Globus pallidus (tissue), 1 donor: ENCODE measurements at regions not wholly inside any gene's neighbourhood (a gene's known extent, or its start where the extent isn't known, plus 50 kb on each side); places are given as distances from the start of the nearest gene placed in this dataset.
"Not testable (repeated sequence)": the region's sequence is repeated elsewhere in the genome, so short reads cannot be mapped to it uniquely, and the experiment has no call there.

Source experiments
- DNase-seq: peaks from one replicate; pipeline ENCODE4 v3.0.0-alpha.2; 2015; ENCODE audit warnings: low spot score

DNA sequence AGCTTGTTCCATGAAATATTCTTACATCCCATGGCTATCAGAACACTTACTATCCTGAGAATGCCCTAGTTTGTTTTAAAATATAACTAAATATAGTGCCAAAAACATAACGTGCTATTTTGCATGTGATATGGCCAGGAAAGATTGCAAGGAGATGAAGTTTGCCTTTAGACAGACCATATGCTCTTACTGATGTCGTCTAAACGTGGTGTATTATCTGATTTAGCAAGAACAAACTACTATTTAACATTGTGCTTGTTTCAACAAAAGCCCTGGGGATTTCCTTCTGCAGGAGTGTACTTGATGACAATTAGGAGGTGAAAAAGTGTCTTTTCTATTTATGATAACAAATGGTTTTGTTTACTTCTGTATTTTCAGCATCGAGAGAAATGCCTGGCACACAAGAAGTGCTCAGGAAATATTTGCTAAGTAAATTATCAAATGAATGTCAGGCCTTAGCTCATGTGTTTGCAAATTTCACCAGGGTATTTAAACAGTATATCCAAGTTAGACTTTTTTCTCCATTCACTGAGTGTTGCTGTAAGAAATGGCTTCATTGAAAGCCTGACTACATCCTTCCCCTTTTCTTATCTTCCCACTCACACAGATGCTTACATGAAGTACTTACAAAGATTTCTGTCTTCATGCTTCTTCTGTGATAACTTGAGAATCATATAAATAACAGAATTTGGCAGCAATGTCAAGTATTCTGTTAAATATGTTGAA is 1033.6 kb downstream of the CDH8 start:
- no peak for DNase-seq

DNA sequence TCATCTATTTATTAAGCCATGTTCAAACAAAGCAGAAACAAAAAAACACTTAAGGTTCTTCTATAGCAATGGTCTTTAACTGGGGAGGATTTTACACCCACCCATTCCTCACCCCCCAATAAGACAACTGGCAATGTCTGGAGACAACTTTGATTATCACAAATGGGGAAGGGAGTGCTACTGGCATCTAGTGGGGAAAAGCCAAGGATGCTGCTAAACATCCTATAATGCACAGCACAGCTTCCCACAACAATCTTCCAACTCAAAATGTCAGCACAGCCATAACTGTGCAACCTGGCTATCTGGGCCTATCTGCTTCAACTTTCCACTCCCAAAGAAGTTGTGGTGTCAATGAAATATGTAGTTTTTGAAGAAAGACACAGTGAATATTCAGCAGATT is 1044.4 kb downstream of the CDH8 start:
- no peak for DNase-seq

GRCh38 chr16:60989592-60989991 is 1046.6 kb downstream of the CDH8 start:
- DNase-seq = no peak

DNA sequence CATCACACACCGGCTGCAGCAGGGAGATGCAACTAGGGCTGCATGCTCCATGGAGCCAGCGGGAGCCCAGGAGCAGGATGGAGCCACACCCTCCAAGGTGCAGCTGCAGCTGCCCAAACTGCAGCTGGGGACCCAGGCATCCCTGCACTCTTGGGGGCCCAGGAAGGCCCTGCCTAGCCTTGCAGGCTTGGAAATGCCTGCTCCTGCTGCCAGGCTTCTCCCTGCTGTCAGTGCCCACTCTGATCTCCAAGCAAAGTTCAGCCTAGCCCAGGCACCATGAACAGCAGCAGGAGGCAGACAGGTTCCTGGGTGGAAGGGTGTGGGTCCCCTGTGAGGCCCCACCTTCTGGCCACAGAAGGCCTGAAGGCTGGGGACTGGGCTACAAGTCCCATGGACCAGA is 1057.1 kb downstream of the CDH8 start:
- no peak for DNase-seq

GRCh38 chr16:60949800-60950199 is 1086.4 kb downstream of the CDH8 start:
- no peak for DNase-seq

- DNase-seq = no peak
Measured at GRCh38 chr16:60945225-60945624, 1091.0 kb downstream of the CDH8 start.

- not testable (repeated sequence) for DNase-seq
Measured at GRCh38 chr16:60936189-60936588, 1100.0 kb downstream of the CDH8 start.

- DNase-seq = no peak
Measured at GRCh38 chr16:60932600-60932999, 1103.6 kb downstream of the CDH8 start.

DNA sequence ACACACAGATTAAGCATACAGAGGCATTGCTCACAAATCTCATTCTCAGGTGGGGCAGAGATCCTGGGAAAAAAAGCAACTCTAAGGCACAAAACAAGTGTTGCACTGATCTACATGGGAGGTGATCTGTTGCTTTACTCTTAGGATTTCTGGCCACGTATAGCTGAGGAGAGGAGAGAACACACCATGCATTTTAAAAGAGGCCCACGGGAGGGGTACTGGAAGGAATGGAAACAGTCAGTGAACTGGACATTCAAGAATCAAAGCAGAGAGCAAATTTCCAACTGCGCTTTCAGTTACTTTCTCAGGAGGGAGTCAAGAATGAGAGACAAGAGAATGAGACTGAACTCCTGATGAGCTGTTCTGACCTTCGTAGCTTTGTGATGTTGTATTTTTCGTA is 1105.9 kb downstream of the CDH8 start:
- DNase-seq = no peak

DNA sequence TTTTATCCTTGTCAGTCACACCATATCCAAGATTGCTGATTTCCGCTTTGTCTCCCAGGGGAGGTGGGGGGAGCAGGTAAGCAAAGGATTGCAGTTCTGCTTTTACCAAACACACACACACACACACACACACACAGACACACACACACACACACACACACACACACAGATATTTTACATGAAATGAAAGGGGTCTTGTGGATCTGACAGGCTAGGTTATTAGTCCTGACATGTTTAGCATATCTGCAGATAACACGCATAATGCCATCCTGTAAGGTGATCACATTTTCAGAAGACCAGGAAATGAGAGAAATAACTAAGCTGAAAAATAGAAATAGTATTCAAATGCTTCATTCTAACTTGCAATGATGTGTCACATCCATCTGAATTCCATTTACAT is 1113.3 kb downstream of the CDH8 start:
- no peak for DNase-seq

GRCh38 chr16:60914334-60914733 is 1121.9 kb downstream of the CDH8 start:
- no peak for DNase-seq

DNA sequence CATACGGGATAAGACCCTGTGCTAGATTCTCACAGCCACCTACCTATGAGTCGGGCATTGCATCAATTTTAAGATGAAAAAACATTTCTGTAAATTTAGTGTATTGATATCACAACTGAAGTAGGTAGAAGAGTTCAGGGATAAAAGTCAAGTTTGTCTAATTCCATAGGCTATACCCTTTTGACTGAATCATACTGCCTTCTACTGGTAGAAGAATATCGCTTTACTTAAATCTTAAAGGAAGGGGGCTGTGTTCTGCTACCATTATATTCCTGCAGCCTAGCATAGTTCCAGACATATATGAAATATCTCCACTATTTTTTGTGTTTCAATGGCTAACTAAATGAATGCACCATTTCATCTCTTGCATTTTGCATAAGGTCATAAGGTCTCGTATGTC is 1128.6 kb downstream of the CDH8 start:
- no peak for DNase-seq

DNA sequence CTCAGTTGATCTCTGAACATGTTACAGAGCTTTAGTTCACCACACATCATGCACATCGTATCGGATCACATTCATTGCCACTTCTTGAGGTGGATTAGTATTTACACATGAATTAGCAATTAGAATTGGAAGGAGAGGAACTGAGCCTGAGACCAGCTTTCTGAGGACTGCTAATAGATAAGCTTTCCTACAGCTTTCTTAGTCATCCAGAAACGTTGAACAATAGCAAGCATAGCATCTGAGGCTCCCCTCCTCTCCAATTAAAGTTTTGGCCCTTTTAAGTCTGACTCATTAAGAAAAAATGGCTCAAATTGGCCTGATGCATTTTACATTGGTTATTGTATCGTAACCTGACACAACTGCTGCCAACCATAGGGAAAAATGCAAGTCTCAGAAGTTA is 1130.4 kb downstream of the CDH8 start:
- no peak for DNase-seq

DNA sequence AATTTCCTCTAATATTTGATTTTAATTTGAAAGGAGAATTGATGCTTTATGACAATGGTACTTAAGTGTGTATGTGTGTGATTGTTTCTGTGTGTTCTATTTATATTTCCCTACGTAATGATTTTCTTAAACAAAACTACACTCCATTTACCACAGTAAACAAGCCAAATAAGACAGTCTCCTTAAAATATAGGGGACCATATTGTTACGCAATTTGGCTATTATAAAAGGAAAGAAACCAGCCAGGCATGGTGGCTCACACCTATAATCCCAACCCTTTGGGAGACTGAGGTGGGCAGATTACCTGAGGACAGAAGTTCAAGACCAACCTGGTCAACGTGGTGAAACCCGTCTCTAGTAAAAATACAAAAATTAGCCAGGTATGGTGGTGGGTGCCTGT is 1134.1 kb downstream of the CDH8 start:
- DNase-seq = no peak

DNA sequence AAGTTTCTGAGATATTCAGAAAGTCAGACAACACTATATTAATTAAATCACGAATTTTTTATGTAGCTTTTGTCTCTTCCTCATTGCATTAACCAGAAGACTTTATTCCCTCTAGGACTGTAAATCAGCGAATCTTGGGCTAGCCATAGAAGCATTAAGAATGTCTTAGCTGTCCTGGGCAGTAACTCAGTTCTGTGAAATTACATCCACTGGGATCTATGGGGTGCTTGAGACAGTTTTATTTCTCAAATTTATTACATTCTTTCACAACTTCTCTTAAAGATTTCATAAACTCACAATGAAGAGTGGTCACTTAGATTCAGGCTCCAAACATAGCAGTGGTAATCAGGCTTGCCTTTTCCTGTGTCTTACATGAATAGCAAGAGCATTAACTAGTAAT is 1153.4 kb downstream of the CDH8 start:
- DNase-seq = no peak

DNA sequence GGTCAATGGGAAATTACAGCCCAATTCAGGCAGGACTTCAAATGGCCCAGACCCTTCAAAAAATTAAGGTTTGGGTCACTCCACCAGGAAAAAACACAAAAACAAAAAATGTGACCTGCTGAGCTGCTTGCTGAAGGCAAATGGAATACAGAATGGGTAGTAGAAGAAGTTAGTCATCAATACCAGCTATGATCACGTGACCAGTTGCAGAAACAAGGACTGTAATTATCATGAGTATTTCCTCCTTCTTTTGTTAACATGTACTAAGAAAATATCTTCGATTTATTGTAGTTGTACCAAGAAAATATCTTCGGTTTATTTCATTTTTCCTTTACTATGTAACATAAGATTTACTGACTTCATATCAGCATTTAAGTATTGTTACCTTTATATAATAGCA is 1183.6 kb downstream of the CDH8 start:
- DNase-seq = no peak

- DNase-seq = no peak
Measured at GRCh38 chr16:60821661-60822060, 1214.6 kb downstream of the CDH8 start.

DNA sequence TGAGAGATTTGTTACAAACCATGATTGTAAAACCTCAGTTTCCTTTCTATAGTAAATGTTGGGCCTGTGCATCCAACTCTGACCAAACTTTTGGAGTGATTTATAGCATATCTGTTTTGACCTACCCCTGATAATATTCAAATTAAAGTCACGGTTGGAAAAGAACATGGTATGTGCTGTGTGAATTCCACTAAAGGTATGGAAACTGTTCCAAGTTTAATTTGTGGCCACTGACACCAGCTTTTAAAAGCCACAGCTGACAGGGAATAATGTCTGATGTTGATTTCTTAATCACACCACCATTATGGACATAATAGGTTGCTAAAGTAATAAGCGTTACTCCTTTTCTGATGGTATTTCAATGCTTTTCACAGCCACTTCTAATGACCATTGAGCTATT is 1215.9 kb downstream of the CDH8 start:
- DNase-seq = no peak

- DNase-seq = no peak
Measured at GRCh38 chr16:60818465-60818864, 1217.8 kb downstream of the CDH8 start.

- DNase-seq = no peak
Measured at GRCh38 chr16:60816461-60816860, 1219.8 kb downstream of the CDH8 start.

DNA sequence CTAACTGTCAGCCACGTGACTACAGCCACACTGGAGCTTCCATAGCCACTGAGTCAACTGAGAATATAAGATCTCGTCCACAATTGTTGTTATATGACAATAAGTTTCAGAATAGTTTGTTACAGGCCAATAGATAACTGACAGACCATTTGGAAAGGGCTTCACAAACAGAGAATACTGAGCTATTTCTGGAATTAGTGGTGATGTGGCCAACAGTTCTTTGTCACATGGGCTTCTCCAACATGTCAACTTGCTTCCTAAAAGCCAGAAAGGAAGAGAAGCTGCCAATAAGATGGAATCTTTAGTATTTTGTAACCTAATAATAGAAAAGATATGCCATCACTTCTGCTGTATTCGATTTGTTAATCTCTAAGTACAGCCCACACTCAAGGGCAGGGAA is 1220.4 kb downstream of the CDH8 start:
- no peak for DNase-seq

DNA sequence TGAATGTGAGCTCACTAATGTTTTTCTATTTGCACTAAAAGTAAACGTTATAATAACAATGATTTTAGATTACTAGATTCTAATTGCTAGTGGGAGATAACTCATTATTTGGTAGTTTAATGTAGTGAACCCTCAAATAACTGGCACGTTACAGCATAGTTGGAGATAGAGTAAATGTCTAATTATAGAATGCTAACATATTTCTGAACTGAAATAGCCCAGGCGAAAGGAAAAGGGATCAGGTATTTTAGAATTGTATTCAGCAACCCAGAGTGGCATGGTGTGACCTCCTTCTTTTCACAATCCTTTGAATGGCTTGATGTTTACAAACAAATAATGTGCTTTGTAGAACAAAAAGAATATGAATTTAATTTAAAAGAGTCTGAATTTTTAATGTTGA is 1221.2 kb downstream of the CDH8 start:
- DNase-seq = no peak

- no peak for DNase-seq
Measured at GRCh38 chr16:60811657-60812056, 1224.6 kb downstream of the CDH8 start.

- no peak for DNase-seq
Measured at GRCh38 chr16:60811051-60811608, 1225.1 kb downstream of the CDH8 start.
